H1 (cell line): ENCODE measurements at regions not wholly inside any gene's neighbourhood (a gene's known extent, or its start where the extent isn't known, plus 50 kb on each side); places are given as distances from the start of the nearest gene placed in this dataset.

Experiments
- CTCF ChIP-seq, 3 experiments: IDR thresholded peaks; 1 replicate in 2 of 3; 2 replicates in 1 of 3; pipeline versions ENCODE4 v1.5.1 to v1.6.1; 2011; ENCODE audit warnings: low read length in 3 of 3, mild to moderate bottlenecking in 3 of 3, inconsistent platforms in 2 of 3, low read depth in 1 of 3, moderate library complexity in 1 of 3; ENCODE audit not compliant: insufficient read depth in 1 of 3; ENCODE audit errors: control extremely low read depth in 1 of 3
- E2F6 ChIP-seq: IDR thresholded peaks from 2 replicates; pipeline ENCODE4 v1.6.1; 2012; ENCODE audit warnings: inconsistent platforms
- POLR2A ChIP-seq, 2 experiments: IDR thresholded peaks; 1 replicate in 1 of 2; 2 replicates in 1 of 2; pipeline ENCODE4 v1.6.1; 2011; ENCODE audit warnings: low read depth in 2 of 2, low read length in 2 of 2, mild to moderate bottlenecking in 2 of 2; ENCODE audit errors: control extremely low read depth in 1 of 2
- SIX5 ChIP-seq: IDR thresholded peaks from 2 replicates; pipeline ENCODE4 v1.6.1; 2011; ENCODE audit warnings: mild to moderate bottlenecking, low read depth, low read length
- TEAD4 ChIP-seq: IDR thresholded peaks from 2 replicates; pipeline ENCODE4 v1.6.1; 2012; ENCODE audit warnings: low read depth, low read length, inconsistent platforms, mixed read lengths

- no peak for TF ChIP-seq E2F6
- TF ChIP-seq POLR2A (IDR thresholded peaks at IDR 0.05; ENCODE audit: control extremely low read depth in 1 of 2, low read depth in 2 of 2, low read length in 2 of 2): no peak
- no peak for TF ChIP-seq CTCF (IDR thresholded peaks at IDR 0.05; ENCODE audit: control extremely low read depth in 1 of 3, insufficient read depth in 1 of 3, low read depth in 1 of 3, low read length in 3 of 3)
- TF ChIP-seq TEAD4: no peak
- TF ChIP-seq SIX5: no peak
These were observed 243.8 kb upstream of the PEX5L start (continued) for GRCh38 chr3:180280555-180280954.
